SK-N-SH (cell line): ENCODE measurements at regions not wholly inside any gene's neighbourhood (a gene's known extent, or its start where the extent isn't known, plus 50 kb on each side); places are given as distances from the start of the nearest gene placed in this dataset.

Experiments
- CTCF ChIP-seq: fragments of 200-600 bp; sonication (generic); IDR thresholded peaks from 2 replicates; pipeline ENCODE4 v1.6.1; 2017; ENCODE audit warnings: antibody characterized with exemption, mild to moderate bottlenecking, moderate library complexity
- REST ChIP-seq: IDR thresholded peaks from 2 replicates; pipeline ENCODE4 v1.6.1; 2012; ENCODE audit warnings: mild to moderate bottlenecking, low read depth, low read length, moderate library complexity
- SMC3 ChIP-seq: IDR thresholded peaks from 2 replicates; pipeline ENCODE4 v1.6.1; 2012; ENCODE audit warnings: low read depth, low read length, improper control_type of control experiment
- ZBTB33 ChIP-seq: IDR thresholded peaks from 2 replicates; pipeline ENCODE4 v1.4.0; 2012; ENCODE audit warnings: low read depth, borderline replicate concordance

GRCh38 chr6:91149246-91149955 lies 562.5 kb upstream of the MAP3K7 start:
- TF ChIP-seq CTCF (no peak), REST (no peak), SMC3 (no peak), ZBTB33 (no peak)
